ENCODE measurements at regions not wholly inside any gene's neighbourhood (a gene's known extent, or its start where the extent isn't known, plus 50 kb on each side); places are given as distances from the start of the nearest gene placed in this dataset.
"Not testable (repeated sequence)": the region's sequence is repeated elsewhere in the genome, so short reads cannot be mapped to it uniquely, and the experiment has no call there.

GRCh38 chr10:125605167-125605566, 77.8 kb downstream of the TEX36 start:
- DNase-seq (ENCODE audit: low read depth, low spot score): peak; percentile 76

GRCh38 chr10:125602825-125603224, 80.1 kb downstream of the TEX36 start:
- DNase-seq (ENCODE audit: low read depth, low spot score): no peak

- no peak for DNase-seq (ENCODE audit: low read depth, low spot score)
Measured at GRCh38 chr10:125599194-125599593, 83.8 kb downstream of the TEX36 start.

- no peak for DNase-seq (ENCODE audit: low read depth, low spot score)
Measured at GRCh38 chr10:125595911-125596310, 87.1 kb downstream of the TEX36 start.

- DNase-seq (ENCODE audit: low read depth, low spot score): no peak
Measured at GRCh38 chr10:125593644-125594043, 89.3 kb downstream of the TEX36 start.

GRCh38 chr10:125592897-125593296, 90.1 kb downstream of the TEX36 start:
- no peak for DNase-seq (ENCODE audit: low read depth, low spot score)

GRCh38 chr10:125591886-125592285, 91.1 kb downstream of the TEX36 start:
- DNase-seq (ENCODE audit: low read depth, low spot score): no peak

- DNase-seq (ENCODE audit: low read depth, low spot score): not testable (repeated sequence)
Measured at GRCh38 chr10:125588738-125589137, 94.2 kb downstream of the TEX36 start.

- peak; percentile 16 for DNase-seq (ENCODE audit: low read depth, low spot score)
Measured at GRCh38 chr10:125584954-125585353, 98.0 kb downstream of the TEX36 start.

GRCh38 chr10:125578658-125579315, 104.2 kb downstream of the TEX36 start:
- DNase-seq (ENCODE audit: low read depth, low spot score): no peak

- no peak for DNase-seq (ENCODE audit: low read depth, low spot score)
Measured at GRCh38 chr10:125575843-125576242, 107.1 kb downstream of the TEX36 start.

- no peak for DNase-seq (ENCODE audit: low read depth, low spot score)
Measured at GRCh38 chr10:125568156-125568555, 114.8 kb downstream of the TEX36 start.

- DNase-seq (ENCODE audit: low read depth, low spot score): no peak
Measured at GRCh38 chr10:125567529-125567928, 115.4 kb downstream of the TEX36 start.

GRCh38 chr10:125565046-125565445, 117.9 kb downstream of the TEX36 start:
- DNase-seq (ENCODE audit: low read depth, low spot score): no peak

GRCh38 chr10:125564570-125564969, 118.4 kb downstream of the TEX36 start:
- no peak for DNase-seq (ENCODE audit: low read depth, low spot score)

- no peak for DNase-seq (ENCODE audit: low read depth, low spot score)
Measured at GRCh38 chr10:125562737-125563136, 120.2 kb downstream of the TEX36 start.

- no peak for DNase-seq (ENCODE audit: low read depth, low spot score)
Measured at GRCh38 chr10:125560947-125561346, 122.0 kb downstream of the TEX36 start.

GRCh38 chr10:125559210-125559609, 123.8 kb downstream of the TEX36 start:
- no peak for DNase-seq (ENCODE audit: low read depth, low spot score)

- no peak for DNase-seq (ENCODE audit: low read depth, low spot score)
Measured at GRCh38 chr10:125557801-125558505, 125.0 kb downstream of the TEX36 start.

- no peak for DNase-seq (ENCODE audit: low read depth, low spot score)
Measured at GRCh38 chr10:125557311-125557710, 125.7 kb downstream of the TEX36 start.

- no peak for DNase-seq (ENCODE audit: low read depth, low spot score)
Measured at GRCh38 chr10:125556882-125557281, 126.1 kb downstream of the TEX36 start.

- no peak for DNase-seq (ENCODE audit: low read depth, low spot score)
Measured at GRCh38 chr10:125555743-125556142, 127.2 kb downstream of the TEX36 start.

GRCh38 chr10:125555267-125555666, 127.7 kb downstream of the TEX36 start:
- no peak for DNase-seq (ENCODE audit: low read depth, low spot score)

Measured in astrocyte of the hippocampus (primary cell).